ENCODE measurements at regions not wholly inside any gene's neighbourhood (a gene's known extent, or its start where the extent isn't known, plus 50 kb on each side); places are given as distances from the start of the nearest gene placed in this dataset.

GRCh38 chr6:112701201-112701600, 354.1 kb downstream of the RFPL4B start:
- no peak for TF ChIP-seq CTCF (conservative IDR thresholded peaks at IDR 0.05)
- no peak overlapping the region for H3K27ac ChIP-seq

- no peak overlapping the region for H3K27ac ChIP-seq
- no peak for TF ChIP-seq CTCF (conservative IDR thresholded peaks at IDR 0.05)
These were observed 363.6 kb downstream of the RFPL4B start for GRCh38 chr6:112710710-112711109.

GRCh38 chr6:112713402-112713801, 366.3 kb downstream of the RFPL4B start:
- no peak for TF ChIP-seq CTCF (conservative IDR thresholded peaks at IDR 0.05)
- H3K27ac ChIP-seq = no peak overlapping the region

GRCh38 chr6:112717401-112717800, 370.3 kb downstream of the RFPL4B start:
- TF ChIP-seq CTCF (conservative IDR thresholded peaks at IDR 0.05) = no peak
- H3K27ac ChIP-seq = no peak overlapping the region

GRCh38 chr6:112717856-112718255, 370.7 kb downstream of the RFPL4B start:
- no peak for TF ChIP-seq CTCF (conservative IDR thresholded peaks at IDR 0.05)
- H3K27ac ChIP-seq = no peak overlapping the region

- TF ChIP-seq CTCF (conservative IDR thresholded peaks at IDR 0.05) = no peak
- no peak overlapping the region for H3K27ac ChIP-seq
These were observed 378.5 kb downstream of the RFPL4B start for GRCh38 chr6:112725541-112726085.

GRCh38 chr6:112735129-112735528, 388.0 kb downstream of the RFPL4B start:
- TF ChIP-seq CTCF (conservative IDR thresholded peaks at IDR 0.05) = no peak
- H3K27ac ChIP-seq = no peak overlapping the region
